Right renal pelvis (tissue), 4 donors: ENCODE measurements at regions not wholly inside any gene's neighbourhood (a gene's known extent, or its start where the extent isn't known, plus 50 kb on each side); places are given as distances from the start of the nearest gene placed in this dataset.

Source experiments
- DNase-seq, 4 donors: peaks; one replicate each; pipeline ENCODE4 v3.0.0-alpha.2; 2013; ENCODE audit warnings: low read depth in 4 of 4, low spot score in 3 of 4, missing footprints in 1 of 4

DNA sequence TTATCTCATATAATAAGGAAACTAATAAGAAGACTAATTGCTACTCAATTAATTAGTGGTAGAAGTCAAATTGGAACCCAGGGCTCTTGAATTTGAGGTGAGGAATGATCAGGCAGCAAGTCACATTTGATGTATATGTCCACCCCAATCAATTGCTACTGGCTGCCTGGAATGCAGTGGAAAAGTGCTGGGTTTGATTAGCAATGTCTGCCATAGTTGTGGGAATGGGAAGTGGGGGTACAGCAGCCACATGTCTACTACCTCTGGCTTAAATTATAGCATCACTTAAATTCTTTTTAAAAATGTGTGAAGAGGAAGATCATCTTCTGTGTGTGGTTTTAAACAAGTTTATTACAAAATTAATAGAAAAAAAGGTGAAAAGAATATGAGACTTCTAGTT is 50.8 kb upstream of the NAV2 start:
- DNase-seq: no peak

GRCh38 chr11:19660076-19660475 is 52.6 kb upstream of the NAV2 start:
- no peak for DNase-seq

DNA sequence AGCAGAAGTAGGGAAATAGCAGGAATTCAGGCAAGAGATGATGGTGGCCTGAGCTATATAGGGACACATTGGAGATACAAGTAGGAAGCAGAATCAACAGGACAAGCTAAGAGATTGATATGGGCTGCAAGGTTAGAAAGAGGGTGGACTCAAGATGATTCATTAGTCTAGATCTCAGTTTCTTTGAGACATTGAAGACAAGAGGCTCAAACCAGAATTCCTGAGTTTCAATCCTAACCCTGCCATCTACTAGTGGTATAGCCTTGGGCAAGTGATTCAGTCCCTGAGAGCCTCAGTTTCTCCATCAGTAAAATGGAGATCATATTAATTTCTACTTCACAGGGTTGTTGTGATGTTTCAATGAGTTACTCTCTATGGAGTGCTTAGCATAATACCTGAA is 53.1 kb upstream of the NAV2 start:
- DNase-seq: no peak

- DNase-seq: no peak
These were observed 54.3 kb upstream of the NAV2 start for GRCh38 chr11:19658344-19658743.

GRCh38 chr11:19656140-19656541 is 56.5 kb upstream of the NAV2 start:
- DNase-seq: no peak

DNA sequence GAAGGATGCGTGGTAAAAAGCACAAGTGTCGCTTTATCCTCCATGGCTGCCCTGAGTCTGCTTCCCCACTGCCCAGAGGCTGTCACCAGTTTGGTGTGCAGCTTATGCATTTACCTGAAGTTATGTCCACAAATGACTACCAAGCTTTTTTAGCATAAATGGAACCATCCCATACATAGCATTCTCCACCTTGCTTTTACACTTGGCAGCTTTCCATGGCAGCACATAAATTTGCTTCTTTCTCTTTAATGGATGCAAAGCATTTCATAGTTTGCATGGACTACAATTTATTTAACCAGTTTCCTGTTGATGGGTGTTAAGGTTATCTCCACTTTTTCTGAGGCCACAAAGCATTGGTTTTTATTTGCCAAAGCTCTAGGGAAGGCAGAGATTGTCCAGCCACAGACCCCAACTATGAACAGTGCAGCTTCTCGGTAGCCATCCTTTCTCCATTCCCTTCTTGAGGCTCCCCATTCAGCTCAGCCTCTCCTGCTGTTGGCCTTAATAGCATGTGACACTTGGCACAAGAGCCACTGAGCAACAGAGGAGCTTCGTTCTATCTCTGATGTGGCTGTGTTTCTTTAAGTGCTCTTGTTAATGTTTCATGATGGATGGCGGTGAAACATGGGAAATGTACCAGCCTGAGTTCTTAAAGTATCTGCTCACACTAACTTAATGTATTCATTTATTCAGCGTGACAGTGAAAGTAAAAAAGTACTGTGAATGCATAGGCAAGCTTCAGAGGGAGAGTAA is 59.8 kb upstream of the NAV2 start:
- DNase-seq: no peak

- no peak for DNase-seq
These were observed 61.0 kb upstream of the NAV2 start for GRCh38 chr11:19651653-19652052.

DNA sequence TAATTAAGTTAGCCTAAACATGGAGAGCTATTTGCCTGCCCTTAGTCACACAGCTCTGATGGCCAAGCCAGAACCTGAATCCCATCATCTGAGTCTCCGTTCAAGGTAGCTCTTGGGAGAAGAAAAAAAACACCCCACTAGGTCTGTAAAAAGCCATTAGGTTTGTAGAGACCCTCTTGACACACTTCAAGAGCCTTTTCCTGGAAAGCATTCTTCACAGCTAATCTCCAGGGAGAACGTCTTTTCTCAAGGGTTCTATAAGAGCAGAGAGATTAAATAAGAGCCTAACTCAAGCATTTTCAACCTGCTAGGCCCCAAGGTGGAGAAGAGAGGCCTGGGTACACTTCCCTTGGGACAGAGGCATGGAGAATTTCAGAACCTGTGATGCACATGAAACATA is 61.6 kb upstream of the NAV2 start:
- DNase-seq: no peak

GRCh38 chr11:19650467-19650866 is 62.2 kb upstream of the NAV2 start:
- no peak for DNase-seq

DNA sequence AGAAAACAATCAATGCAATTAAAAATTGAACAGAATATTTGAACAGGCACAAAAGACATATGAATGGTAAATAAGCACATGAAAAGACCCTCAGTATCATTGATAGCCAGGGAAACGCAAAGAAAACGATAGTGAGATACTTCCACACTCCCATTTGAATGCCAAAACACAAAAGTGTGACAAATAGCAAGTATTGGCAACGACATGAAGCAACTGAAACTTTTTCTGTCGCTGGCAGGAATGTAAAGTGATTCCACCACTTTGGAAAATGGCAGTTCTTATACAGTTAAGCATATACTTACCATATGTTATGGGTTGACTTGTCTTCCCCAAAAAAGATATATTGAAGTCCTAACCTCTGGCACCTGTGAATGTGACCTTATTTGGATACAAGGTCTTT is 62.9 kb upstream of the NAV2 start:
- no peak for DNase-seq

DNA sequence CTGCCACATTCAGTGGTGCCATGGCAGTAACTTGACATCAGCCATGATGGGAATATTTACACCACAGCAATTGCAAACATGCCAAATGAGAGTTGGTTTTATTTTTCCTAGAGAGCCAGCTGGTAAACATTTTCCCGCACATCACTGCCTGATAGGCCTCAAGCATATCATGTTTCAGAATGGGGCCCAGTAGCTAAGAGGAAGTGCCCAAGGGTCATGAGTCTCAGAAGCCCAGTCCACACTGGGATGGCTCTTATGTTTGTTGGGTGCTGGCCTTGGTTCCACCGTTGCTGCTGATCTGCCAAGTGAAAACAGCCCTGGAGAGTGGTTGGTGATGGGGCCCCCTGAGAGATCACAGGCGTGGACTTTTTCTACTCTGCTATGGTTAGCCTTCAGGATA is 64.3 kb upstream of the NAV2 start:
- DNase-seq: no peak

GRCh38 chr11:19647816-19648215 is 64.8 kb upstream of the NAV2 start:
- no peak for DNase-seq

DNA sequence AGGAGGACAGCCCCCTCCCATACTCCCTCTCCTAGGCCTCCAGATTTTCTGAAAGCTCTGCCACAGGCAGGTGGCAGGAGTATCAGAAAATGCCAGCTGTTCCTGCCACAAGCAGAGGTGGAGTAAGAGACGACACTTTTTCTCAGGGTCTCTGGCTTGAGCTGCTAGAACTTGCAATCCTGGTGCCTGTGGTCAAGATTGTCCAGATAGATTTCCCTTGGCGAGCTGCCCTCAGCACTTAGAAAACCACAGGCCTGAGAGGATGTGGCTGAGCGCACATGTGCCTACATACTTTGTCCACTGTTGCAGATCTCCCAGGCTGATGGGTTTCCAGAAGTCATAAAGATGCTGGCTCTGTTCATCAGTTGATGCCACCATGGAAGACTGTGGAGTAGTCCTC is 65.7 kb upstream of the NAV2 start:
- no peak for DNase-seq

DNA sequence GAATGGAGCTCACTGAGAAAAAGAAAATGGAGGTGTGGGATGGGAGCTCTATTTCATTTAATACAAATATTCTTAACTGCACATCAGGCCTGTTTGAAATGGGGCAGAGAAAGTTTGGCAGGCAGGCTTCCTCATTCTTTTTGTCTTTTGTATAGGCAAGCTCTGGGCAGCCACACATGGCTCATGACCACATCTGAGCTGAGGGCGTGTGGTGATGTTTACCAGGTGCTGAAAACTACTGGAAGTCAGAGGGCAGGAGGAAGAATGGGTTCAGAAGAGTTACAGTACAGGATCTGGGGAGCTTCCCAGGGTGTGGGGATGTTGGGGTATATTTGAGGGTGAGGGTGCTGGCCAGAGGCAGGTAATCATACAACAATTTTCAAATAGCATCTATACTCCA is 66.3 kb upstream of the NAV2 start:
- DNase-seq: no peak

GRCh38 chr11:19644316-19644715 is 68.3 kb upstream of the NAV2 start:
- no peak for DNase-seq

- no peak for DNase-seq
These were observed 70.2 kb upstream of the NAV2 start for GRCh38 chr11:19642185-19643158.

GRCh38 chr11:19639603-19640105 is 73.0 kb upstream of the NAV2 start:
- no peak for DNase-seq

DNA sequence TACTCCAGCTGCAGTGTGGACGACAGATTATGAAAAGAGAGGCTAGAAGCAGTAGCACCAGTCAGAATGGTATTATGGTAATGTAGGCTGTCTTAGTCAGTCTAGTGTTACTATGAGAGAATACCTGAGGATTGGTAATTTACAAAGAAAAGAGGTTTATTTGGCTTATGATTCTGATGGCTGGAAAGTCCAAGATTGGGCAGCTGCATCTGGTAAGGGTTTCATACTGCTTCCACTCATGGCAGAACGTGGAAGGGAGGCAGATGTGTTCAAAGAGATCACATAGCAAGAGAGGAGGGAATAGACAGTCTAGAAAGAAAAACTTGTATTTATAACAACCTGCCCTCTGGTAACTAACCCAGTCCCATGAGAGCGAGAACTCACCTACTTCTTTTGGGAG is 77.3 kb upstream of the NAV2 start:
- DNase-seq: no peak

GRCh38 chr11:19633276-19633675 is 79.4 kb upstream of the NAV2 start:
- no peak for DNase-seq

DNA sequence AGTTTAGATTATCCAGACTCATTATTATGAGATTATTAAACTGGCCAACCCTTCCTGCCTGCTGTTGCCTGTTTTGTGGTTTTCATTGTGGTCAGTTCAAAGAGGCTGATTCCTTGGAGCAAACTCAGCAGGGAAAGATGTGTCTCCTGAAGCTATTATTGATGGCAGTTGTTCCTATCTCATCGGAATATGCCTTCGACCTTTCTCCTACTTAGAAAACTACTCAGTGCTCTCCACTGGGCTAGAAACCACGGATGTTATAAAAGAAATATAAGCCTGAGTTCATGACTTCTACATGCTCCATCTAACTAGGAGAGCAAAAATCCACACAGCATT is 80.2 kb upstream of the NAV2 start:
- no peak for DNase-seq

DNA sequence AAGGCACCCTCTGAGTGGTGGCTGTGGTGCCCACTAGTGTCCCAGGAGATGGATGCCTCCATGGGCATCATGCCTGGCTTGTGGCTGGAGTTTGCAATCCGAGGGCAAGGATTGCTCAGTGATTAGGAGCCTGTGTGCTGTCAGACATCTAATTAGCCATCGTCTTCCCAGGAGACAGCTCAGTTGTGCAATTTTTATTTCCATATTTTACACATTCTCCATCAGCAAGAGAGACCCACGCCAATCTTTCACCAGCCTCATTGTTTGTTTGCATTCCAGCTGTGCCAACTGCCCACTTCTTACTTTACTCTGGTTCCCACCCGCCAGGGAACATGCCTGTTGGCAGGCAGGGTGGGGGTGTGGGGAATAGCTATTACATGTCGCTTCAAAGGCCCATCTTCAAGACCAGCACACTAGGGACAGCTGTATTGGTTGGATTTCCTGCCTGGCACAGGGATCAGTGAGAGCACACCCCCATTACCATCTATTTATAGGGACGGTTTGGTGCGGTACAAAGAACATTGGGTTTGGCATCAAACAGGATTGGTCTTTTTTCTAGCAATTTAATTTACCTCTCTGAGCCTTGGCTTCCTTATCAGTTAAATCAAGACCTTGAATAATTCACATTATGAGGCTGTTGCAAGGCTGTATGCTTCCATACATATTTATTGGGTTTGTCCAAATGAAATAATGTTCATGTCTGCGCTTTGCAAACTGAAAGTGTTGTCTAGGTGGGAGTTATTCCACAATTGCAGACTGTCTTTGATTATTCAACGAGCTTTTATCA is 80.7 kb upstream of the NAV2 start:
- no peak for DNase-seq
